Neural crest cell (in vitro differentiated cells): ENCODE measurements at regions not wholly inside any gene's neighbourhood (a gene's known extent, or its start where the extent isn't known, plus 50 kb on each side); places are given as distances from the start of the nearest gene placed in this dataset.

Source experiments
- DNase-seq: peaks from one replicate; pipeline ENCODE4 v3.0.0; 2021; ENCODE audit warnings: low read depth, mixed read lengths, low spot score
- H3K27ac Mint-ChIP-seq: one replicate; pipeline ENCODE4 v1.8.0; 2021; ENCODE audit warnings: mild to moderate bottlenecking, mixed read lengths; ENCODE audit not compliant: unreplicated experiment
- H3K27me3 Mint-ChIP-seq: 2 replicates; pipeline ENCODE4 v1.8.0; 2021; ENCODE audit warnings: low read depth, mild to moderate bottlenecking, mixed read lengths
- H3K36me3 Mint-ChIP-seq: 2 replicates; pipeline ENCODE4 v1.8.0; 2021; ENCODE audit warnings: low read depth, mild to moderate bottlenecking, mixed read lengths
- H3K4me1 Mint-ChIP-seq: 2 replicates; pipeline ENCODE4 v1.8.0; 2021; ENCODE audit warnings: mixed read lengths
- H3K4me3 Mint-ChIP-seq: one replicate; pipeline ENCODE4 v1.8.0; 2021; ENCODE audit warnings: mild to moderate bottlenecking, mixed read lengths
- H3K9me3 Mint-ChIP-seq: 2 replicates; pipeline ENCODE4 v1.8.0; 2021; ENCODE audit warnings: mixed read lengths
- TF ChIP-seq, protein P1 (sequence below): fragments of 200-600 bp; sonication (generic); conservative IDR thresholded peaks from 2 replicates; pipeline ENCODE4 v1.5.0; 2021; ENCODE audit warnings: antibody characterized with exemption, mild to moderate bottlenecking

GRCh38 chr7:125555916-125556315, 626.3 kb upstream of the POT1 start:
- Mint-ChIP-seq H3K9me3 (no peaks in the 10 kb centered on the region), H3K27me3 (no peaks in the 10 kb centered on the region), H3K4me3 (no peak overlapping the region), H3K4me1 (peaks cover under 1% of the 10 kb centered on the region), H3K36me3 (no peaks in the 10 kb centered on the region), H3K27ac (no peak overlapping the region)
- TF ChIP-seq, protein P1, sequence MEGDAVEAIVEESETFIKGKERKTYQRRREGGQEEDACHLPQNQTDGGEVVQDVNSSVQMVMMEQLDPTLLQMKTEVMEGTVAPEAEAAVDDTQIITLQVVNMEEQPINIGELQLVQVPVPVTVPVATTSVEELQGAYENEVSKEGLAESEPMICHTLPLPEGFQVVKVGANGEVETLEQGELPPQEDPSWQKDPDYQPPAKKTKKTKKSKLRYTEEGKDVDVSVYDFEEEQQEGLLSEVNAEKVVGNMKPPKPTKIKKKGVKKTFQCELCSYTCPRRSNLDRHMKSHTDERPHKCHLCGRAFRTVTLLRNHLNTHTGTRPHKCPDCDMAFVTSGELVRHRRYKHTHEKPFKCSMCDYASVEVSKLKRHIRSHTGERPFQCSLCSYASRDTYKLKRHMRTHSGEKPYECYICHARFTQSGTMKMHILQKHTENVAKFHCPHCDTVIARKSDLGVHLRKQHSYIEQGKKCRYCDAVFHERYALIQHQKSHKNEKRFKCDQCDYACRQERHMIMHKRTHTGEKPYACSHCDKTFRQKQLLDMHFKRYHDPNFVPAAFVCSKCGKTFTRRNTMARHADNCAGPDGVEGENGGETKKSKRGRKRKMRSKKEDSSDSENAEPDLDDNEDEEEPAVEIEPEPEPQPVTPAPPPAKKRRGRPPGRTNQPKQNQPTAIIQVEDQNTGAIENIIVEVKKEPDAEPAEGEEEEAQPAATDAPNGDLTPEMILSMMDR = no peak
- no peak for DNase-seq

- Mint-ChIP-seq H3K4me3 (no peak overlapping the region), H3K27me3 (no peaks in the 10 kb centered on the region), H3K4me1 (no peaks in the 10 kb centered on the region), H3K27ac (no peak overlapping the region), H3K36me3 (no peaks in the 10 kb centered on the region), H3K9me3 (no peaks in the 10 kb centered on the region)
- DNase-seq = no peak
- TF ChIP-seq, protein P1 = no peak
These were observed 621.4 kb upstream of the POT1 start for GRCh38 chr7:125551008-125551407.

DNA sequence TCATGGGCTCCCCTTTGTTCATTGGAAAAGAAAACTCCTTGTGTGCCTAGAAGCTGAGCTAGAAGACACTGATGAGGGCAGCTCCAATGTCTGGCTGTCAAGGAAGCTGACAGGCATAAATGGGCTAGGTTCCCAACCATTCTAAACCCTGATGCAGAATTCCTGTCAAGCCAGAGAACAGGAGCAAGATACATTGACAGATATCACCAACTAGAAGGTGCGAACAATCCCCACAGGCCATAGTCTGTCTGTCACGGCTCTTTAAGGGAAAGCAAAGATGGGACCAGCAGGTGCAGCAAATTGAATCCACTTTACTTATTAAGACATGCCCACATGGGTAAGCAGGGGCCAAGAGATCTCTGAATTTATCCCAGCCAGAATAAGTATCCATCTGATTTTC, 617.9 kb upstream of the POT1 start:
- H3K27ac Mint-ChIP-seq = no peak overlapping the region
- H3K4me1 Mint-ChIP-seq = no peaks in the 10 kb centered on the region
- no peak overlapping the region for H3K4me3 Mint-ChIP-seq
- TF ChIP-seq, protein P1 = no peak
- H3K9me3 Mint-ChIP-seq = no peaks in the 10 kb centered on the region
- H3K27me3 Mint-ChIP-seq = no peaks in the 10 kb centered on the region
- H3K36me3 Mint-ChIP-seq = no peaks in the 10 kb centered on the region
- DNase-seq = no peak

DNA sequence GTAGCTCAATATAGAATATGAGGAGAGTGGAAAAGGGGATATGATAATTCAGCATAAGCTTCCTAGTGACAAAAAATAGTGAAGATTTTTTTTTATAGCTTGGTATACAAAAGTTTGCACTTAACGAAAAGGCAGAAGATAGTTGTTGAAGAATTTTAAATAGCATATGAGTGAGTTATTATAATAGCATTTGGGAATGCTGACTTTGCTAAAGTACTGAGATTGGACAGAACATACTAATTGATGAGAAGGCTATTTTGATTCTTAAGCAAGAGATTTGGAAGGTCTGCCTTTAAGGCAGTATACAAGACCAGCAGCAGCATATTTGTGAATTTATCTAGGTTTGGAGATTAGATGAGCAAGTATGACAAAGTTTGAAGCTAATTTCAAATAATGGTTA, 600.9 kb upstream of the POT1 start:
- H3K4me1 Mint-ChIP-seq = no peaks in the 10 kb centered on the region
- H3K9me3 Mint-ChIP-seq = no peaks in the 10 kb centered on the region
- no peaks in the 10 kb centered on the region for H3K27me3 Mint-ChIP-seq
- no peak overlapping the region for H3K27ac Mint-ChIP-seq
- TF ChIP-seq, protein P1 = no peak
- no peak overlapping the region for H3K4me3 Mint-ChIP-seq
- DNase-seq = no peak
- no peaks in the 10 kb centered on the region for H3K36me3 Mint-ChIP-seq

DNA sequence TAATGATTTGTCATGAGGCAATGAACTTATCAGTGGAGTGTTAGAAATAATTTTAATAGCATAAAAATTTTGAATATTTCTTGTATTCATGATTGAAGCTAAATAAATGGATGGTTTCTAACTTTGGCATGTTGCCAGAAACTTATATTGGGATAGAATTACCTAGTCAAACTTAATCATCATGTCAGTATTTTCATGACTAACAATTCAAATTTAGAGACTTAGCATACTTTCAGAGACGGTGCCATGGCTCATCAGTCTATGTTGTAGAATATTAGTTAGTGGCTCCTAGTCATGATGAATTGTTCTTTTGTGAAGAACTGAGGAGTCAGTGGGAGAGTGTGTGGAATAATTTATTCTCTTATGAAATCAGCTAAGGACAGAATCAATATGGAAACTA, 599.6 kb upstream of the POT1 start:
- Mint-ChIP-seq H3K36me3 (no peaks in the 10 kb centered on the region), H3K4me3 (no peak overlapping the region), H3K9me3 (no peaks in the 10 kb centered on the region), H3K4me1 (no peaks in the 10 kb centered on the region), H3K27ac (no peak overlapping the region), H3K27me3 (no peaks in the 10 kb centered on the region)
- TF ChIP-seq, protein P1 = no peak
- DNase-seq = no peak

DNA sequence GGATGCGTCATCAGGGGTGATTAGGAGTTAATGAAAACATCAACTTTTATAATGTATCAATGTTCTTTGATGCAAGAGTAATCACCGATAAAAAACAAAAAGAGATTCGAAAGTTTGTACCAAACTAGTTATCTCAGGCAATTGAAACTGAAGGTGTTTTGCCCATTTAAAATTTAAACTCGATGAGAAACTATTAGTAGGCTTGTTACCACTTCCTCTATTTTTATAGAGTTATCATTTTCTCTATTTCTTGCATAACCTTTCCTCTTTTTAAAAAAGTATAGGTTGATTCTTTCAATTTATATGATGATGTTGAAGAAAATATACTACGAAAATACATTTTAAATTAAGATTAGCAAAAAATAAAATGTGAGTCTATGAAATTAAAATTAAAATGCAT, 597.3 kb upstream of the POT1 start:
- no peaks in the 10 kb centered on the region for H3K36me3 Mint-ChIP-seq
- no peak overlapping the region for H3K27ac Mint-ChIP-seq
- TF ChIP-seq, protein P1 = no peak
- DNase-seq = no peak
- H3K27me3 Mint-ChIP-seq = no peaks in the 10 kb centered on the region
- no peaks in the 10 kb centered on the region for H3K9me3 Mint-ChIP-seq
- H3K4me1 Mint-ChIP-seq = no peaks in the 10 kb centered on the region
- no peak overlapping the region for H3K4me3 Mint-ChIP-seq
